ENCODE measurements at regions not wholly inside any gene's neighbourhood (a gene's known extent, or its start where the extent isn't known, plus 50 kb on each side); places are given as distances from the start of the nearest gene placed in this dataset.

DNA sequence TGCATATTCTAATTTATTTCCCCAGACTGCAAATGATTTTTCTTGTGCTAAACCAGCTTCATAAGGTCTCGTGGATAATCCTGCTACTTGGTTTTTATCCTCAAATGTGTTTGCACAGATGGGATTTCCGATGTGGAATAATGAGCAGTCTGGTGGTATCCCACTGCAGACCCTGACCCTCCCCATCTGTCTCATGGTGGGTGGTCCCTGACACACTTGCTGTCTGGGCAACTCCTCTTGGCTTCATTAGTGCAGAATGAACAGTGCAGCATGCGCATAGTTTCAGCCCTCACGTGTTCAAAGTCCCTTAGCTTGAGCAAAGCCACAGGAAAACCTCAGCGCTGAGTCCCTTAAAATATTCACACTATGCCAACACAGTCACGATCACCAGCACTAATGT lies 996.5 kb downstream of the AACS start:
- DNase-seq (ENCODE audit: low spot score): no peak

DNA sequence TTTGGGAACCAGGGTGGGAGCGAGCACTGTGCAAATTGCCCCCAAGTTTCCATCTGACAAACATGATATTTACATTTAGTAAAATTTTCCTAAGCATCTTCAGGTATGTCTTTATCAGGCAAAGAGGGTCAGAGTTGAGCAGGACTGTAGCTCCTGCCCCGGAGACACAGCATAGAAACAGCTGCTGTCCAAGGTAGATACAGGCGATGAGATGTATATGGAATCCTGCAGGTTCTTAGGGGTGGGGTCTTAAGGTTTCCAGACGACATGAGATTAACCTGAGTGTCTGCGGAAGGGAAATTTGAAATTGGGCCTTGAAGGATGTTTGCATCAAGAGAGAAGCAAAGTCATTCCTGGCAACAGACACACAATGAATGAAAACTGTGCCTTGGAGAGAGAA lies 998.8 kb downstream of the AACS start:
- TF ChIP-seq, protein P1, sequence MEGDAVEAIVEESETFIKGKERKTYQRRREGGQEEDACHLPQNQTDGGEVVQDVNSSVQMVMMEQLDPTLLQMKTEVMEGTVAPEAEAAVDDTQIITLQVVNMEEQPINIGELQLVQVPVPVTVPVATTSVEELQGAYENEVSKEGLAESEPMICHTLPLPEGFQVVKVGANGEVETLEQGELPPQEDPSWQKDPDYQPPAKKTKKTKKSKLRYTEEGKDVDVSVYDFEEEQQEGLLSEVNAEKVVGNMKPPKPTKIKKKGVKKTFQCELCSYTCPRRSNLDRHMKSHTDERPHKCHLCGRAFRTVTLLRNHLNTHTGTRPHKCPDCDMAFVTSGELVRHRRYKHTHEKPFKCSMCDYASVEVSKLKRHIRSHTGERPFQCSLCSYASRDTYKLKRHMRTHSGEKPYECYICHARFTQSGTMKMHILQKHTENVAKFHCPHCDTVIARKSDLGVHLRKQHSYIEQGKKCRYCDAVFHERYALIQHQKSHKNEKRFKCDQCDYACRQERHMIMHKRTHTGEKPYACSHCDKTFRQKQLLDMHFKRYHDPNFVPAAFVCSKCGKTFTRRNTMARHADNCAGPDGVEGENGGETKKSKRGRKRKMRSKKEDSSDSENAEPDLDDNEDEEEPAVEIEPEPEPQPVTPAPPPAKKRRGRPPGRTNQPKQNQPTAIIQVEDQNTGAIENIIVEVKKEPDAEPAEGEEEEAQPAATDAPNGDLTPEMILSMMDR (IDR thresholded peaks at IDR 0.05; ENCODE audit: poor library complexity, severe bottlenecking): no peak
- no peak for DNase-seq (ENCODE audit: low spot score)
- no peaks in the 10 kb centered on the region for H3K36me3 ChIP-seq (ENCODE audit: low read depth)
- peaks cover 2% of the 10 kb centered on the region for H3K9me3 ChIP-seq (ENCODE audit: severe bottlenecking)
- H3K27ac ChIP-seq (ENCODE audit: poor library complexity, severe bottlenecking): no peak overlapping the region
- no peaks in the 10 kb centered on the region for H3K4me1 ChIP-seq (ENCODE audit: insufficient read depth, poor library complexity, severe bottlenecking)
- ATAC-seq (ENCODE audit: low read depth): no peak
- no peaks in the 10 kb centered on the region for H3K27me3 ChIP-seq (ENCODE audit: insufficient read depth, poor library complexity, severe bottlenecking)
- no peak overlapping the region for H3K4me3 ChIP-seq (ENCODE audit: severe bottlenecking)

More for the DNA sequence above, 996.5 kb downstream of the AACS start:
- Histone ChIP-seq H3K27ac (ENCODE audit: poor library complexity, severe bottlenecking) (no peak overlapping the region), H3K4me1 (ENCODE audit: insufficient read depth, poor library complexity, severe bottlenecking) (no peaks in the 10 kb centered on the region), H3K9me3 (ENCODE audit: severe bottlenecking) (peaks cover 2% of the 10 kb centered on the region), H3K27me3 (ENCODE audit: insufficient read depth, poor library complexity, severe bottlenecking) (no peaks in the 10 kb centered on the region), H3K36me3 (ENCODE audit: low read depth) (no peaks in the 10 kb centered on the region), H3K4me3 (ENCODE audit: severe bottlenecking) (no peak overlapping the region)
- TF ChIP-seq, protein P1 (IDR thresholded peaks at IDR 0.05; ENCODE audit: poor library complexity, severe bottlenecking): no peak
- ATAC-seq (ENCODE audit: low read depth): no peak

DNA sequence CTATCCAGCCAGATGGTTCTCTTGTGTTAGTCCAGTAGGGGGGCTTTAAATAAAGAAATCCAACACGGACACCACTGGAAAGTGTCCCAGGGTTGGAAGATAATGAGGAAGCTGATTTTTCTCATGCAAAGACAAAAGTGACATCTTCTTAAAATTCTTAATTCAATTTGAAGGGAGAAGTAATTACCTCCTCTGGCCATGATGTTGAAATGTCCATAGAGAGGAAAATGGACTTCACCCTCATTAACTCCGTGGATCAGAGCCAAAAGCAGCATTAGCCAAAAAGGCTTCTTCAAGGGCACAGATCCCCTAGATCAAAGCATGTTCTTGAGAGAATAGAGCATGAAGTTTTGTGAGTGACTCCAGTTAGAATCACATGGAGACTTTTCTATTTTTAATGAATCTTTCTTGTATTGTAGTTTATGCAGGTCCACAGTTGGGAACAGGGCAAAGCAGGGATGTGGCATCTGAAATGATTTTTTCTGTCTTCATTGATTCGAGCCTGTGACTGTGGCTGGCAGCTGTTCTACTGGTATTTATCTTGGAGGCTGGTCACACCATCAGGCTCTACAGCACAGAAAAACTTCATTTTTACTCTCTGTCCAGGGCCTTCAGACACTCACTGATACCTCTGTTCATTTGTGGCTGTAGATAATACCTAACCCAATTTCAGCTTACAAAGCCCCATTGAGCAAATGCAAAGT lies 1002.5 kb downstream of the AACS start:
- Histone ChIP-seq H3K27ac (ENCODE audit: poor library complexity, severe bottlenecking) (no peak overlapping the region), H3K4me3 (ENCODE audit: severe bottlenecking) (no peak overlapping the region), H3K36me3 (ENCODE audit: low read depth) (no peaks in the 10 kb centered on the region), H3K9me3 (ENCODE audit: severe bottlenecking) (peaks cover 5% of the 10 kb centered on the region), H3K4me1 (ENCODE audit: insufficient read depth, poor library complexity, severe bottlenecking) (no peaks in the 10 kb centered on the region), H3K27me3 (ENCODE audit: insufficient read depth, poor library complexity, severe bottlenecking) (no peaks in the 10 kb centered on the region)
- TF ChIP-seq, protein P1 (IDR thresholded peaks at IDR 0.05; ENCODE audit: poor library complexity, severe bottlenecking): no peak
- DNase-seq (ENCODE audit: low spot score) (no peak), ATAC-seq (ENCODE audit: low read depth) (no peak)

DNA sequence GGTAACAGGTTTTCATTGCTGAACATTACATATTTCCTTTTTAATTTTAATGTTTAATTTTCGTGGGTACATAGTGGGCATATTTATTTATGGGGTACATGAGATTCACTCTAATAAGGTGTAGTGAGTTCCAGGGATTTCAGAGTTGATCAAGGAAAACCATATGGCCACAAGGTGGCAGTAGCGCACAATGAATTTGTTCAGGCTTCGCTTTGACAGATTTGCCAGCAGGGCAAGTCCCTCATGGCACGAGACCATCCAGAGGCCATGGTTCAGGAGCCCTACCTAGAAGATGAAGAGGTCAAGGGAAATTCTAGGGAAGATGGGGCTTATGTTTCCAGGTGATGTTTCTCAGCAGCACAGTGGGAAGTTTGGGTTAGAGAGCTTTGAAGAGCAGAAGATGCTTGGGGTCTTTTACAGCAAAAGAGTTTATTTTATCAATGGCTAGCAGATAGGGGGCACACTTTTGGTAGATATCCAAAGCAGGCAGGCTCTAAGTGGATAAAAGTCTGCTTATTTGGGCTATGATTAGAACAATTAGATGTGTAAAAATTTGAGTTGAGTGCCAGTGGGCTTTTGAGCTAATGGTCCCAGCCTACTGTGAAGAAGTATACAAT lies 1004.4 kb downstream of the AACS start:
- H3K4me1 ChIP-seq (ENCODE audit: insufficient read depth, poor library complexity, severe bottlenecking): no peaks in the 10 kb centered on the region
- H3K27me3 ChIP-seq (ENCODE audit: insufficient read depth, poor library complexity, severe bottlenecking): no peaks in the 10 kb centered on the region
- no peak for DNase-seq (ENCODE audit: low spot score)
- peaks cover 5% of the 10 kb centered on the region for H3K9me3 ChIP-seq (ENCODE audit: severe bottlenecking)
- no peak overlapping the region for H3K27ac ChIP-seq (ENCODE audit: poor library complexity, severe bottlenecking)
- no peaks in the 10 kb centered on the region for H3K36me3 ChIP-seq (ENCODE audit: low read depth)
- TF ChIP-seq, protein P1 (IDR thresholded peaks at IDR 0.05; ENCODE audit: poor library complexity, severe bottlenecking): peak; percentile 83
- ATAC-seq (ENCODE audit: low read depth): peak; percentile 49; the same call in 1 of the 3 replicates
- H3K4me3 ChIP-seq (ENCODE audit: severe bottlenecking): no peak overlapping the region

DNA sequence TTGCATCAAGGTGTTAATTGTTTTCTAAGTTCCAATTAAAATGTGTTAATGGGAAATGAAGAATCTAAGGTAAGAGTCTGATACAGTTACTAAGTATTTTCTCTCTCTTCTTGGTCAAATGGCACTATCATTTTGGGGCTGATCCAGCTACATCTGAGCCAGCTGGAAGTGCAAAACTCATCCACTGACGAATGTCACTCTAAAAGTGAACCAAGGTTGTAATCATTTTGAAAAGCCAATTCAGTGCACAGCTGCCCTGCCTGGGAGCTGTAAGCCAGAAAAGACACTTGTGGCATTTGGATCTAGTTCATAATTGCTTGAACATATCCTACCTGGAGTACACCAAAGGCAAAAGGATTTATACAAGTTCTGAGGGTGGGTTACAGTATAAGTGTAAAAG lies 1011.3 kb downstream of the AACS start:
- TF ChIP-seq, protein P1 (IDR thresholded peaks at IDR 0.05; ENCODE audit: poor library complexity, severe bottlenecking): no peak
- Histone ChIP-seq H3K4me1 (ENCODE audit: insufficient read depth, poor library complexity, severe bottlenecking) (no peaks in the 10 kb centered on the region), H3K27me3 (ENCODE audit: insufficient read depth, poor library complexity, severe bottlenecking) (no peaks in the 10 kb centered on the region), H3K4me3 (ENCODE audit: severe bottlenecking) (no peak overlapping the region), H3K36me3 (ENCODE audit: low read depth) (no peaks in the 10 kb centered on the region), H3K27ac (ENCODE audit: poor library complexity, severe bottlenecking) (no peak overlapping the region), H3K9me3 (ENCODE audit: severe bottlenecking) (no peaks in the 10 kb centered on the region)
- no peak for DNase-seq (ENCODE audit: low spot score)
- ATAC-seq (ENCODE audit: low read depth): no peak
